SK-N-SH (cell line): ENCODE measurements at regions not wholly inside any gene's neighbourhood (a gene's known extent, or its start where the extent isn't known, plus 50 kb on each side); places are given as distances from the start of the nearest gene placed in this dataset.

ENCODE experiments used
- CTCF ChIP-seq: fragments of 200-600 bp; sonication (generic); IDR thresholded peaks from 2 replicates; pipeline ENCODE4 v1.6.1; 2017; ENCODE audit warnings: antibody characterized with exemption, mild to moderate bottlenecking, moderate library complexity
- POLR2AphosphoS5 ChIP-seq: IDR thresholded peaks from 2 replicates; pipeline ENCODE4 v1.6.1; 2012; ENCODE audit warnings: low read depth, low read length
- TCF12 ChIP-seq: IDR thresholded peaks from 2 replicates; pipeline ENCODE4 v1.4.0; 2012

GRCh38 chr2:22126106-22126505 lies 1002.3 kb downstream of the TDRD15 start:
- TF ChIP-seq CTCF (no peak), TCF12 (no peak), POLR2AphosphoS5 (no peak)
